Stimulated activated CD4-positive, alpha-beta T cell treated with anti-CD3 and anti-CD28 coated beads, Interleukin-12 subunit alpha, Interleukin-12 subunit beta, amount 100 ng/mL, for 4 hours (primary cell): ENCODE measurements at regions not wholly inside any gene's neighbourhood (a gene's known extent, or its start where the extent isn't known, plus 50 kb on each side); places are given as distances from the start of the nearest gene placed in this dataset.

Experiments
- DNase-seq: peaks from one replicate; pipeline ENCODE4 v3.0.0-alpha.2; 2020

DNA sequence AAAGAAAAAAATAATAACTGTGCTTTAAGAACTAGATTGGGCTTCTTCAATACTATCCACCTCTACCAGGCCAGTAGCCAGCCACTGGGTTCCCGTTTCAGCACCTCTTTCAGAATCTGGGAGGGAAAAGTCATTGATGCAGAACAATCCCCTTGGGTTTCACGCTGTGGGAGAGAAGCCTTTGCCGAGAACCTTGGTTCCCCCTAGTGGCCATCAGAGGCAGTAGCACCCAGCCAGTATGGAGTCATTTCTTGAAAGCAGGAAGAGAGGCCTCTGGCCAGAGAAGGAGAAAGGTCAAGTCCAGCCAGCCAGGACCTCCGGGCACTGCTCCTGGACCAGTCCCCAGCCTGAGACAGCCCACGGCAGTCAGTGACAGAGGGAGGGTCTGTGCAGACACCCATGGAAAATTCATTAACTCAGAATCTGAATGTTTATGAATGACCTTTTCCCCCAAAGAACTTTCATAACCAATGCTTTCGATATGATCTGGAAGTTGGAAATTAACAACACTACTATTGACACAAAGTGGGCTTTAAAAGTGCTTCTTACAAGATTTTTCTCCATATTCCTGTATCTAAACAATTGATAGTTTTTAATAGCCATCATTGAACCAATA is 51.2 kb upstream of the CDH5 start:
- DNase-seq = peak; percentile 19

DNA sequence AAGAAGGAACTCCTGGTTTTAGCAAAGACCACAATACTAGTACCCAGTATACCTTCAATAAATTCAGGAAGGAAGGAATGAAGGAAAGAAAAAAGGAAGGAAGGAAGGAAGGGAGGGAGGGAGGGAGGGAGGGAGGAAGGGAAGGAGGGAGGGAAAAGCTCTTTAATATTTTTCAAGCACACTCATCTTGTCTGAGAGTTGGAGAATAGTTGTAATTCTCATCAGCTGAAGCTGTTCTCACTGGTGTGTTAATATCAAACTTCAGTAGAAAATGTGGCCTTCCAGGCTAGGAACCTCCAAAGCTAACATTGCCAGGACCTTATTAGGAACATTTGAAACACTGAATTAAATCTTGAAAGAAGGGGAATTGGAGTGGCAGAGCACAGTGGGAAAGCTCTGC is 55.2 kb upstream of the CDH5 start:
- DNase-seq = no peak

DNA sequence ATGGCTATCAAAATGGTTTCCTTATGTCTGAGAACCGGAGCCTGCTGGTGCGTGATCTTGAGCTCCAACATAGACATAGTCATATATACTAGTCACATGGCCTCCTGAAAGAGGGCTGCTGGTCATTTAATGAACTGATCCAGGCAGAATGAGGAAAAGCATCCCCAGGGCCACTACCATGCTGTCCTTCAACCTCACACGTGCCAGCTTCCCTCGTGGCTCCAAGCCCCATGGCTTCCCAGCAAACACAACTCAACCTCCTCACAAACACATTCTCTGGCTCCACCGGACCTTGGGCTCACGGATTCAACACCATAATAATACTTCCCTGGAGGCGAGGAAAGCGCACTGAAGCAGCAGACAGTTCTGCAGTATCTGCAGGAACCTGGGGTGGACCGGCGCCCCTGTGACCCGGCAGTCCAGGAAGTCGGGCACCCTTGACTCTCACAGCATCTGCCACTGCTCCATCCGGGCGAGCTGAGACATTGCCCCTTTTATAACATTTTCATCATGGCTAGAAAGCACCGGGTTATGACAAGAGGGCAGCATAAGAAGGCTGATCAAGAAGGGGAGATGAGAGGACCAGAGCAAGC is 57.2 kb upstream of the CDH5 start:
- DNase-seq = no peak

DNA sequence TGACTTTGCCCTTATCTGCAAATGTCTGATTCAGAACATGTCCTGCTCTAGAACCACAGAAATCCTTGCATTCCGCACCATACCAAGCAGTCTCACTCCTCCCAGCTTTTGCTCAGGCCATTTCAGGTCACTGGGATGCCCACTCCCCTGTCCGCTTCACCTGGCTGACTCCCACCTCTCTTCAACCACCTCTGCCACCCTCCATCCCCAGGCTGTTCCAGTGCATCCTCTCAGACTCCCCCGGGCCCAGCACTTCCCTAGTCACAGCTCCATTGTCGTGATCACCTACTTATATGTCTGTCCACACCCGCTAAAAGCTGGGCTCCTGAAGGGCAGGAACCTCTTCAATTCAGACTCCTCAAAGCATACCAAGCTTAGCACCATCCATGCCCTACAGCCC is 58.4 kb upstream of the CDH5 start:
- DNase-seq = no peak

DNA sequence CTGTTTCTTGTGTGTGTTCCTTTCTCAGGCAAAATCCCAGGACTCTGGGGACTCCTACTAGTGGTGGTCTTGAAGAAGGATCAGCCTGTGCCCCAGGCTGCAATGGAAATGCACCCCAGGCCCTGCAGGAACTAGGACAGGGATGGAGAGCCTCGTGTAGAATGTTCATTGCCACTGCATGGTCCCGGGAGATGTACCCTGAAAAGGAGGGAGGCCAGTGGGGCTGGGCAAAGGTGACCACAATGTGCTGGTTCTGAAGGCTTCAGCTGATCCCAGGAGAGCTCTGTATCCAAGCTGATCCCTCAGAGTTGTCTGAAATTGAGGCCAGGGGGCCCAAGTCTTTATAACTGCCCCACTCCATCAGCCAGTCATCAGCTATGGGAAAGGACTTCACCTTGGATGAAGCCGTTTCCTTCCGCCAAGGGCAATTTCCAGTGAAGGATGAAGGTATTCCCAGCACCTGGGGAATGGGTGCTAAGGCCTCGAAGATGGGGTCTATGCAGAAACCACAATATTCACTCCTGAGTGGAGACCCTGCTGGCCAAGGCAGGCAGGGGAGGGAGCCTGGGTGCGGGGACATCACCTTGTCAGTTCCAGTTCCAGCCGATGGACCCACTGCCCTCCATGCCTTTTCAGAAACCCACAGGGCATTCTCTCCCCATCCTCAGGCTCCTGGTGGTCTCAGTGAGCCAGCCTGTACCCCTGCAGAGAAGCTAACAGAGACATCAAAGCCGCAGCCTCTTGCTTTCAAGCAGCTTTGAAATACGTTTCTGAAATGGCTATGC is 59.9 kb upstream of the CDH5 start:
- no peak for DNase-seq

DNA sequence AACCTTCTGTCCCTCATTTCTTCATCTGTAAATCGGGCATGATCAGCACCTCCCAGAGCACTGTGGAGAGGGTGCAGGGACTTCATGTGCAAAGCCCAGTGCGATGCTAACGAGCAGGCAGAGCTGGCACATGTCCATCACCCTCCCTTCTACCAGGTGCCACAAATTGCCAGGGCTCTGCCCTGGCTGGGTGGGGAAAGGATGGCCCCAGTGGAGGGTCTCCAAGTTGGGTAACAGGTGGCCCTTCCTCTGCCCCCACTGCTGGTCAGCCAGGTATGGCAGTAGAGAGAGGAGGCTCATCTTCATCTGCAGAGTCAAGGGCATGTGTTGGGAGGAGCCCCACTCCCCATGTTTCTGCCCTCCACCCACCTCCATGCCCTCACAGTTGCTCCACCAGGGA is 61.5 kb upstream of the CDH5 start:
- DNase-seq = no peak

DNA sequence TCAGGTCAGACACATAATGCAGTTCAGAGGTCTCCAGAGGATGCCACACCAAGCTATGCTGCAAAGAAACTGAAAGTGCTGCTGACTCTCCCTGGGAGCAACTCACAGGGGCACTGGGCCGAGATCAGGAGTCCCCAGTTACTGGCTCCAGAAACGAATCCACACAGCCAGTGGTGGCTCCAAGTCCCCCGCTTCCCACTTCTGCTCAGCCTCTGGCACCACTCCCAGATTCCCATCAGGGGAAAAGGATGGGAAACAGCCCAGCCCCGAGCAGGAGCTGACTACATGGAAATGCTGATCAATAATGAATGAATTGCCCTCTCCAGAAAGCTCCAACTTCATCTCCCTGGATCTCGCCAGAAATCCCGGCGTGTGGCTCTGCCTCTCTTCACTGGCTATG is 62.3 kb upstream of the CDH5 start:
- DNase-seq = no peak

DNA sequence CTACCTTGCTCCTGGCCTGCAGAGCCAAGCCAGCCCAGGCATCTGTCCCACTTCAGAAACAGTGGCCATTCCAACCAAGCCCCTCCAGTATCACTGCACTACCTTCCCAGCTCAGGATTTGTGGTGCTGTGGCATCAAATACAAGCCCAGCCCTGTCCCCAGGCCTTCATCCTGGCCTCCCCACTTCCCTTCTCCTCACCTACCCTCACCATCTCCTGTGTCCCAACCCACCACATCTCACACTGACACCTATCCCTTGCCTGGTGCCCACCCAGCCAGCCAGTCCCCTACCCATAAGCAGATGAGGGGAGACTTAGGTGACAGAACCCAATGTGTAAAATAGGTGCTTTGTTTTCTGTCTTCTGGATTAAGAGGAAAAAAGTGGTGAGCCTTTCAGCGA is 66.0 kb upstream of the CDH5 start:
- no peak for DNase-seq

DNA sequence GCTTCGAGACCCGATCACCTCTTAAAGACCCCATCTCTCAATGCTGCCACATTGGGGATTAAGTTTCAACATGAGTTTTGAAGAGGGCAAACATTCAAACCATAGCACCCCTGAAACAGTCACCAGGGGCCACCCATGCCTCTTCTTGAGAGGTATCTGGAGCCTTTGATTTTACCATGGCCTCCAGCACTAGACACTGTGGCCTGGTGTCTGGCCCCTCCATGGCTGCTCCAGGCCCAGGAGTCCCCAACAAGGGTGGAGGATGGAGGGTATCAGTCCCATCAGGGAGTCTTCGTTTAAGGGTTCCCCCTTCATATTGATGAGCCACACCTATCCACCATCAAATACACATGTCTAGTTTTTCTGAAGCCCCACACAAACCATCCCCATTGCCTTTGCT is 66.5 kb upstream of the CDH5 start:
- DNase-seq = no peak

DNA sequence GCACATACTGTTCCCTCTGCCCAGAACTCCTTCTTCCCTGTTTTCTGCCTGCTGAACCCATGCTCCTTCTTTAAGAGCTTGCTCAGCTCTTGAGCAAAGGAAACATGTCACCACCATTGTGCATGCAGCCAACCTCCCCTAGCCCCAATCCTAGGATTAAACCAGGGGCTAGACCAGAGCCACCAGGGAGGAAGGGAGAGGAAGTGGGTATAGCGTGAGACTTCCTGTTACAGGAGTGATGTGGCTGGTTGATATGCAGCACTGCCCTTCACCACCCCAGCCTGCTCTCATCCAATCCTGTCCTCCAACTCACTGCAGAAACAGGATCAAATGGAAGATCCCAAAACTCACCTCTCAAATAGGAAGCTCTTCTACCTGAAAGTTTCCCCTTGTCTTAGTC is 67.1 kb upstream of the CDH5 start:
- DNase-seq = no peak

DNA sequence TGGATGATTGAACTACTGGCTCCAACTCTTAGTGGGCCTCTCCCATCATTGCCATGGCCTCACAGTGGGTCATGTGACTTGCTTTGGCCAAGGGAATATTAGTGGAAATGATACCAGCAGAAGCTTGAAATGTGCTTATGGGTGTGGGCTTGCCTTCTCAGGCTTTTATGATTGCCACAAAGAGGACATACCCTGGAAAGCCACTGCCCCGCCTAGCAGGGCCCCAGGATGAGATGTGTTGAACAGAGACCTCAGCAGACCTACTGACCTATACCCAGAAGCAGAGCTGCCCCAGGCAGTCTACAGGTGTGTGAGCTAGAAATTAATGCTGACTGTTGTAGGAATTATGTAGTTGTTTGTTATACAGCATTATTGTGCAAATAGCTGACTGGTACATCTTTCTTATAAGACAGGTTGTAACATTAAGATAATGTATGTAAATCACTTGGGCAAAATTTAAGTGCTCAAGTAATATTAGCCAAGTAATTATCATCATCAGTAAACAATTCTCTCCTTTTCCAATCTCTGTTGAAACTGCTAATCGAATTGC is 67.8 kb upstream of the CDH5 start:
- DNase-seq = no peak

DNA sequence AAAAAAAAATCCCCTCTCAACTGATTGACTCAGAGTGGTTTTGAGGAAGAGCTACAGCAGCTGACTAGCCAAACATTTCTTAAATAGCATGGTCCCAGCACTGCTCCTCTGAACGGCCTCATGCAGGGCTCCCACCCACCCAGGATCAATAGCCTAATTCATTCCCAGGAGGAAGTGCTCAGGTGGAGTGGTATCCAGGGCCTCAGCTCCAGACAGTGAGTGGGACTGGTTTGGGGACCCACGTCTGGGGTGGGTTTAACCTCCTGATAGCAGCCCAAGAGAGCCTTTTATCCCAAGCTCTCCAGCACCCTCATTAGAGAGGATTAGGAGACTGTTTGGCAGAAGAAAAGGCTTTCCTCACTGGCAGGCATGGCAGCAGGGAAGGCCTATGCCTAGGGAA is 68.5 kb upstream of the CDH5 start:
- no peak for DNase-seq

DNA sequence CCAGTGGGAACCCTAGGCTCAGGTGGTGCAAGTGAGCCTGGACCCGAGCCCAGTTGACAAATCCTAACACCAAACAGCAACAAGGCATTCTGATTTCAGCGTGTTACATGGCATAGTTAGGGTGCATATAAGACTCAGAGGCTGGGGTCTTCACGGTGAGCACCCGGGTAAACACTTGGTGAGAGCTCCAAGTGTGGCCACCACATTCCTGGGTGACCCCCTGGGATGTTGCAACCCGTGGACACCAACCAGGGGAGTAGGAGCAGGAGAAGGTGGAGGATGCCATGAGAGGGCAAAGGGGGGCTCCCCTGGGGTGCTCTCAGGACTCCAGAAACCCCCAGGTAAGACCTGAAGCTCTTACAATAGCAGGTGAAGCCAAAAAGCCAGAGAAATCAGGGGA is 69.9 kb upstream of the CDH5 start:
- DNase-seq = no peak

DNA sequence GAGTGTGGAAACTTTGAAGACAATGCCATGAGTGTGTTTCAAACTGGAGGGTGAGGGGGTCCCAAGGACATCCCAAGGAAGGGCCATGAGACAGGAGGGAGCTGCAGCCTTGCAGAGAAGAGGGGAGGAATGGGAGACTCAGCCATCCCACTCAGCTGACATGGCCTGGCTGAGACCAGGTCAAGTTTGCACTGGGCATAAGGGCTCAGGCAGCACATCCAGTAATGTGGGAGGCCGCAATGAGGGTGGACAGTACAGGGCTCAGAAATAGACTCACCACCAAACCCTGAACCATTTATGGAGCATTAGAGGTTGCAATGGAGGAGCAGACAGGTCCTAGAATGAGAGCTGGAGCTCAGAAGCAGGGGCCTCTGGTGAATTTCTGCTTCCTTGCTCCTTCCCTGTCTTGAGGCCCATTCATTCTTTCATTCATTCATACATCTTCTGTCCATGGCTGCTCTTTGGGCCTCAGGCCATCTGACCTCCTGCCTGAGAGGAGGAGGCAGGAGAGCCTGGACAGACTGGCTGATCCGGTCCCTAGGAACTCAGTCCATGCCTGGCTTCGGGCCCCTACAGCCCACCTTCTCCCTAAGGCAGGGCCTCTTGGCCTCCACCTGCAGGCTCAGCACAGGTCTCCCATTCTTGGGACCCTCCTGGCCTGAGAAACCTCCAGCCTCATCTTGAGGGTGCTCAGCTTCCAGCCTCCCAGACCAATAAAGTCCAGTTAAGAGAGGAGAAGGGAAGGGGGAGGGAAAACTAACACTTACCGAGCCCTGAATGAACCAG is 70.5 kb upstream of the CDH5 start:
- DNase-seq = no peak

DNA sequence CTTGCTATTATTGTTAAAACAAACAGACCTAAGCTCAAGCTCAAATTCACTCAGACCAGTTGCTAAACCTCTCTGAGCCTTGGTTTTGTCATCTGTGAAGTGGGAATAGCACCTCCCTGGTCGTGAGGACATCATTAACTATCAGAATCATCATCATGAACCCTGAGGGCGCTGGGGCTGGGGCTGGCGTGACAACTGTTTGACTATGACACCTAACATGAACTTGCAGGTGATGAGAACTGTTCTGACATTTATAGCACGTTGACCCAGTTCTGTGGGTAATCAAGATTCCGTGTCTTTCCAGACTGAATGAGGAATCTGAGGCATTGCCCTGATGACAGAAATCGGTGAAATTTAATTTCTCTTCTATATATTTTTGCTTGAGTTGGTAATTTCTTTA is 71.3 kb upstream of the CDH5 start:
- DNase-seq = no peak

DNA sequence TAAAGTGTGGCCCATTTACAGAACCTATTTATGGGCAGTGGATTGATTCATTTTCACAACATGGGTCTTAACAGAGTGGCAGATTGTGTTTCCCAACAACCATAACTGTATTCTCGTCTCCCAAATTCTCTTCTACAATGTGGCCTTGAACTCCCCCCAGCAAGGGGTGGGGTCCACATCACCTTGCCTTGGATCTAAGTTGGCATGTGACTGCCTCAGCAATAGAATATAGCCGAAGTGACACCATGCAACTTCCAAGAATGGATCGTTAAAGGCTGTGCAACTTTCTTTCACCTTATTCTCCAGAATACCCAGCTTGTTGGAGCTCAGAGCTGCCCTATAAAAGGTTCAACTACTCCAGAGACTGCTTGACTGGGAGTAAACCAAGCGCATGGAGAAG is 72.0 kb upstream of the CDH5 start:
- DNase-seq = no peak

DNA sequence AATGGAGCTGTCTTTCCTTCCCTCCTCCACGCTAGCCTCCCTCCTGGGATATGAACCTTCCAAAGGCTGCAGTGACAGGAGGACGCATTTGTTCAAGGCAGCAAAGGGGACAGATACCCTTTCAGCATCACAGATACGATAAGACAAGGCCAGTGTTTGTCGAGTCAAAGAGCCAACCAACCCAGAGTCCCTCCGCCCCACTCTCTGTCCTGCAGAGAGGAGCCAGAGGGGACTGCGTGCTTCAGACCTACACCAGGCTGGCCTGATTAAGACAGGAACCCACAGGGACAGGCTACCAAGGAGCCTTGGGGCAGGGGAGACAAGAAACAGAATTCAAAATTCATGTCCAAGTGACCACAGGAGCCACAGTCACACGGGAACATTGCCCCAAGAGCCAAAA is 72.6 kb upstream of the CDH5 start:
- DNase-seq = no peak

DNA sequence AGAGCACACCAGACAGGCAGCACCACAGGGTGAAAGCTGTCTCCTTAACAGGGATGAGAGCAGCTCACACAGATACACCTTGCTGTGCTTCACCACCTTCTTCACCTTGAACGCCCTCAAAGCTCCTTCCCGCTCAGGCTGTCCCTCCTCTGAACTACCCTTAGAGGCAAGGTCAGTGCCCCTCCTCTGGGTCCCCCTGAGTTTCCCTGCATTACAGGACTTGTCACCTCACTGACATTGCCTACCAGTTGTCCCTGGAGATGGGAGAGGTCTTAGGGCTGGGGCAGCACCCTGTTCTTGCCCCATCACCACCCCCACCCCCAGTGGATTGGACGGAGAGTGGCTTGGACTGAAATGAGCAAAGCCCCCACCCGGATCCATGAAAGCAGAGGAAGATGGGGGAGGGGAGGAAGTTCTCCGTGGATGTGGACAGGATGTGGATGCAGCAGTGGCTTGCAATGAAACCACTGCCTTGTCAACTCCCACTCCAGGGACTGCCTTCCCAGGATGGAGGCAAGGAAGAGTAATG is 73.2 kb upstream of the CDH5 start:
- no peak for DNase-seq

DNA sequence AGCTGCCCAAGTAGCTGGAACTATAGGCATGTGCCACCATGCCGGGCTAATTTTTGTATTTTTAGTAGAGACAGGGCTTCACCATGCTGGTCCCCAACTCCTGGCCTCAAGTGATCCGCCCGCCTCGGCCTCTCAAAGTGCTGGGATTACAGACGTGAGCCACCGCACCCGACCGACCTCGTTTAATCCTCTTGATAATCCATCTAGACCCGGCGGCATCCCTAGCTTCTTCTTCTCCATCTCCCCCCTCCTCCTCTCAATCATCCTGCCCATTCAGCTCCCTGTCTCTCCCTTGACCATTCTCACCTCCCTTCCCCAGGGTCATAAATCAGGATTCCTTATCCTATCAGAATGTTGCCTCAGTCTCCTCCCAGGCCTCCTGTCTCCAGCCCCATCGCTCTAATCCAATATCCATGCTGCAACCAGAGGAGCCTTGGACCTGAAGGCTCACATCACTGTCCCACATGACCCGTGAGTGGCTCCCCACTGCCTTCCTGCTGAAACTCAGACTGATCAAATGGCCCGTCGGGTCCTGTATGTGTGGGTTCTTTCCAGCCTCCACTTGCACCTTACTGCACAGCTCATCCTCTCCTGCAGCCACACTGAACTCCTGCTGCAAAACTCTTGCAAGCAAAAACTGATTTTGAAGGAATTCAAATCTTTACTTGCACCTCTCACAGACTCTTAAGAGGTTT is 74.1 kb upstream of the CDH5 start:
- no peak for DNase-seq

DNA sequence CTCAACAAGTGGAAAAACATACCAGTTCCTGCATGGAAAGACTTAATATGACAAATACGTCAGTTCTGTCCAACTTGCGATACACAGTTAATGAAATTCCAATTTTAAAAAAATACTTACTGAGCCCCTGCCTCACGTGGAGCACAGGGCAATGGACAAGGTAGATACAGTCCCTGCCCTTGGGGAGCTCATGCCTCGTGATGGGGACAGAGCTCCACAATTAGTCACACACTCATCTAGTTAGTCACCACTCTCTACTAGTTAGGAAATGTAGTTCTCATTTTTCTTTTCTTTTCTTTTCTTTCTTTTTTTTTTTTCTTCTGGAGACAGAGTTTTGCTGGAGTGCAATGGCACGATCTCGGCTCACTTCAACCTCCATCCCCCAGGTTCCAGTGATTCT is 74.7 kb upstream of the CDH5 start:
- no peak for DNase-seq

DNA sequence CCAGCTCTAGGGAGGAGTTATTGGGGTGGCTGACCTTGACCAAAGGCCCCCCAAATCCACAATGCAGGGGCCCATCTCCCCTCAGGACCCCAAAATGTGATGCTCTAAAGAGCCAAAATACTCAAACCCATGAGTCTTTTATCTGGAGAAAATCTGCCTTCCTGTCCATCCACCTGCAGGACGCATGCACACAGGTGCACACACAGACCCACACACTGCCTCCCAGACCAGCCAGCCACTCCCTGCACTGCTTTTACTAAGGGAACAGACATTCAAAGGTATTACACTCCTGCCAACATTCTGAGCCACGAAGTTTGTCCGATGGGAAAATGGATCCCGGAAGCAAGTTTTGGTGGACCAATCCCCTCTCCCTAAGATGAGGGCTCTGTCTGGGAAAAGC is 76.1 kb upstream of the CDH5 start:
- DNase-seq = no peak

DNA sequence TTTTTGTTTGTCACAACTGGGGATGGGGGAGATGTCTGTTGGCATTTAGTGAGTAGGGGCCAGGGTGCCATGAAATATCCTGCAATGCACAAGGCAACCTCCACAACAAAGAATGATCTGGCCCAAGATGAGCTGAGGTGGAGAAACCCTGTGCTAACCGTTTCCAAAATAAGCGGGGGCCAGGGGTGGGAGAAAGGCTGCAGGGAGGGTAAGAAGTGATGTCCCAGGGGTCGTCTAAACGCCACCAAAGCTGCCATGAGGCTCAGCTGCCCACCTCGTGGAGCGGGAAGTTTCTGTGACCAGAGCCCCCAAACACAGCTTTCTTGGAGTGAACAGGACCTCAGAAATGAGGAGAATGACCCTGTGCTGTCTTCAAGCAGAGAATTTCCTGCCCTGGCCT is 76.5 kb upstream of the CDH5 start:
- DNase-seq = no peak
